ENCODE measurements at regions not wholly inside any gene's neighbourhood (a gene's known extent, or its start where the extent isn't known, plus 50 kb on each side); places are given as distances from the start of the nearest gene placed in this dataset.
A peak's percentile ranks its signal among the peaks of the same experiment; 100 is the strongest.

GRCh38 chr6:43963877-43964658 is 163.2 kb downstream of the MRPL14 start (continued):
- TF ChIP-seq MAFK (IDR thresholded peaks at IDR 0.05; ENCODE audit: low read length) (0 out of 2 replicates have a peak, but pooled peaks have one; percentile 2), ZNF740 (CRISPR knock-in tag; IDR thresholded peaks at IDR 0.05) (0 out of 2 replicates have a peak, but pooled peaks have one; percentile 18), ZNF740 (tag; IDR thresholded peaks at IDR 0.05) (no peak), HOMEZ (CRISPR knock-in tag; IDR thresholded peaks at IDR 0.05) (no peak), MYNN (IDR thresholded peaks at IDR 0.05) (no peak), MYNN (CRISPR knock-in tag; IDR thresholded peaks at IDR 0.05) (no peak), ID3 (CRISPR knock-in tag; IDR thresholded peaks at IDR 0.05) (no peak), ID3 (tag; IDR thresholded peaks at IDR 0.05) (peak; percentile 79; the same call in 1 of the 2 replicates), FOXK1 (CRISPR knock-in tag; IDR thresholded peaks at IDR 0.05; ENCODE audit: borderline replicate concordance) (no peak), ZFP1 (CRISPR knock-in tag; IDR thresholded peaks at IDR 0.05) (no peak), CCAR2 (IDR thresholded peaks at IDR 0.05; ENCODE audit: low read depth, low read length) (no peak), ARID3B (CRISPR knock-in tag; IDR thresholded peaks at IDR 0.05; ENCODE audit: borderline replicate concordance) (no peak), HLTF (IDR thresholded peaks at IDR 0.05) (0 out of 2 replicates have a peak, but pooled peaks have one; percentile 24), ZNF12 (CRISPR knock-in tag; IDR thresholded peaks at IDR 0.05) (0 out of 2 replicates have a peak, but pooled peaks have one; percentile 38), ZNF175 (CRISPR knock-in tag; IDR thresholded peaks at IDR 0.05; ENCODE audit: low read depth) (no peak), NR4A1 (CRISPR knock-in tag; IDR thresholded peaks at IDR 0.05) (no peak), NR4A1 (tag; IDR thresholded peaks at IDR 0.05) (peak; percentile 33; the same call in 1 of the 2 replicates), ADNP (tag; IDR thresholded peaks at IDR 0.05) (0 out of 2 replicates have a peak, but pooled peaks have one; percentile 21), CCNT2 (IDR thresholded peaks at IDR 0.05; ENCODE audit: borderline replicate concordance, extremely low read depth, insufficient read length, low read depth, low read length) (no peak), HDAC1 (IDR thresholded peaks at IDR 0.05) (0 out of 4 replicates have a peak, but pooled peaks of 1 of the 2 experiments have one; percentile 21), NEUROD1 (IDR thresholded peaks at IDR 0.05; ENCODE audit: borderline replicate concordance, low read depth, low read length, partially characterized antibody) (no peak), KDM1A (IDR thresholded peaks at IDR 0.05) (peak in 1 of 2 experiments; percentile 26; a peak in 1 of 4 replicates)

All from K562 (cell line).